SK-N-SH (cell line): ENCODE measurements at regions not wholly inside any gene's neighbourhood (a gene's known extent, or its start where the extent isn't known, plus 50 kb on each side); places are given as distances from the start of the nearest gene placed in this dataset.
A peak's percentile ranks its signal among the peaks of the same experiment; 100 is the strongest.

Source experiments
- CTCF ChIA-PET: fragments of 300-600, 350-600 bp; formaldehyde crosslinking; extraction: SDS; loops from one replicate; lab custom pipeline; 2021; lab: Yijun Ruan, JAX
- POLR2A ChIA-PET: fragments of 350-600 bp; sonication (Branson Sonifier 250); formaldehyde crosslinking; extraction: SDS; loops from one replicate; lab custom pipeline; 2020; ENCODE audit warnings: antibody characterized with exemption, inconsistent platforms; lab: Yijun Ruan, JAX
- DNase-seq: peaks from one replicate; pipeline ENCODE4 v3.0.0; 2012
- H2AFZ ChIP-seq: fragments of 200-600 bp; sonication (generic); 2 replicates; pipeline ENCODE4 v1.8.1; 2016; ENCODE audit warnings: antibody characterized with exemption, mild to moderate bottlenecking, low read depth
- H3F3A ChIP-seq: fragments of 200-600 bp; sonication (generic); replicated peaks from 2 replicates; pipeline ENCODE3; 2016; ENCODE audit warnings: antibody characterized with exemption, mild to moderate bottlenecking; ENCODE audit not compliant: insufficient read depth
- H3K27ac ChIP-seq, 2 experiments: fragments of 200-500 bp in 1 of 2; fragments of 200-600 bp in 1 of 2; sonication (Bioruptor generic) in 1 of 2; sonication (generic), shearing (Covaris generic) in 1 of 2; 2 replicates each; pipeline versions ENCODE4 v1.5.1 to v1.6.1; 2014 to 2016; ENCODE audit warnings: low read depth in 2 of 2, inconsistent platforms in 1 of 2, low read length in 1 of 2, mild to moderate bottlenecking in 1 of 2, mixed read lengths in 1 of 2
- H3K27me3 ChIP-seq: fragments of 200-600 bp; sonication (generic), shearing (Covaris generic); 2 replicates; pipeline ENCODE4 v1.6.1; 2016; ENCODE audit warnings: mixed run types; ENCODE audit not compliant: insufficient read depth
- H3K36me3 ChIP-seq, 2 experiments: fragments of 200-500 bp in 1 of 2; fragments of 200-600 bp in 1 of 2; sonication (Bioruptor generic) in 1 of 2; sonication (generic) in 1 of 2; replicated peaks in 1 of 2; 2 replicates each; pipeline versions ENCODE3 to v1.5.1; 2014 to 2016; ENCODE audit warnings: low read length in 1 of 2, mild to moderate bottlenecking in 1 of 2; ENCODE audit not compliant: insufficient read depth in 2 of 2, control insufficient read depth in 1 of 2
- H3K4me1 ChIP-seq, 2 experiments: fragments of 200-500 bp in 1 of 2; fragments of 200-600 bp in 1 of 2; sonication (Bioruptor generic) in 1 of 2; sonication (generic), shearing (Covaris generic) in 1 of 2; 2 replicates each; pipeline versions ENCODE4 v1.5.1 to v1.6.1; 2014 to 2016; ENCODE audit warnings: low read depth in 1 of 2, low read length in 1 of 2, mixed run types in 1 of 2; ENCODE audit not compliant: insufficient read depth in 2 of 2, control insufficient read depth in 1 of 2
- H3K4me2 ChIP-seq: fragments of 200-600 bp; sonication (generic), shearing (Covaris generic); 2 replicates; pipeline ENCODE4 v1.6.1; 2017; ENCODE audit warnings: mixed run types
- H3K4me3 ChIP-seq, 2 experiments: fragments of 200-500 bp in 1 of 2; fragments of 200-600 bp in 1 of 2; sonication (Bioruptor generic) in 1 of 2; sonication (generic), shearing (Covaris generic) in 1 of 2; 2 replicates each; pipeline versions ENCODE4 v1.5.1 to v1.8.1; 2014 to 2016; ENCODE audit warnings: low read depth in 2 of 2, inconsistent platforms in 1 of 2, low read length in 1 of 2, mild to moderate bottlenecking in 1 of 2, mixed read lengths in 1 of 2, moderate library complexity in 1 of 2
- H3K79me2 ChIP-seq: fragments of 200-600 bp; sonication (generic); 2 replicates; pipeline ENCODE4 v1.8.1; 2017; ENCODE audit warnings: mild to moderate bottlenecking; ENCODE audit not compliant: insufficient read depth
- H3K9ac ChIP-seq: fragments of 200-600 bp; sonication (generic); 2 replicates; pipeline ENCODE4 v1.6.1; 2017; ENCODE audit warnings: mixed run types
- H3K9me2 ChIP-seq: fragments of 200-600 bp; sonication (generic); 2 replicates; pipeline ENCODE4 v1.6.1; 2017; ENCODE audit warnings: mixed run types
- H3K9me3 ChIP-seq: fragments of 200-600 bp; sonication (generic); 2 replicates; pipeline ENCODE4 v1.6.1; 2017; ENCODE audit warnings: mixed run types, mild to moderate bottlenecking, moderate library complexity
- H4K20me1 ChIP-seq: fragments of 200-600 bp; sonication (generic); 2 replicates; pipeline ENCODE4 v1.6.1; 2017; ENCODE audit warnings: mild to moderate bottlenecking, mixed run types; ENCODE audit not compliant: insufficient read depth
- CHD2 ChIP-seq: fragments of 150-350 bp; IDR thresholded peaks from 2 replicates; pipeline ENCODE4 v1.6.1; 2018; ENCODE audit warnings: low read length; ENCODE audit not compliant: partially characterized antibody
- ELF1 ChIP-seq: IDR thresholded peaks from 2 replicates; pipeline ENCODE4 v1.4.0; 2012
- EP300 ChIP-seq, 2 experiments: IDR thresholded peaks; 2 replicates each; pipeline versions ENCODE4 v1.4.0 to v1.6.1; 2012; ENCODE audit warnings: borderline replicate concordance in 1 of 2, low read depth in 1 of 2, low read length in 1 of 2
- EZH2phosphoT487 ChIP-seq: fragments of 200-600 bp; sonication (generic); IDR thresholded peaks from 2 replicates; pipeline ENCODE4 v1.6.1; 2017; ENCODE audit warnings: low read depth, mixed run types, mild to moderate bottlenecking, antibody characterized with exemption, moderate library complexity, borderline replicate concordance
- FOSL2 ChIP-seq: IDR thresholded peaks from 2 replicates; pipeline ENCODE4 v1.4.0; 2012; ENCODE audit warnings: low read depth, mild to moderate bottlenecking, moderate library complexity, borderline replicate concordance
- FOXJ3 ChIP-seq: sonication (generic); formaldehyde crosslinking; IDR thresholded peaks from 2 replicates; pipeline ENCODE4 v1.5.1; 2020; ENCODE audit warnings: mild to moderate bottlenecking, missing genetic modification reagents
- GABPA ChIP-seq: IDR thresholded peaks from 2 replicates; pipeline ENCODE4 v1.4.0; 2012; ENCODE audit warnings: low read depth, mild to moderate bottlenecking
- MEF2A ChIP-seq: IDR thresholded peaks from 2 replicates; pipeline ENCODE4 v1.4.0; 2012; ENCODE audit warnings: low read depth, borderline replicate concordance
- MXI1 ChIP-seq: IDR thresholded peaks from 2 replicates; pipeline ENCODE4 v1.6.1; 2012; ENCODE audit warnings: mild to moderate bottlenecking, low read depth, low read length, improper control_type of control experiment
- NRF1 ChIP-seq: IDR thresholded peaks from 2 replicates; pipeline ENCODE4 v1.6.1; 2012; ENCODE audit warnings: low read depth, mild to moderate bottlenecking, low read length
- RFX5 ChIP-seq: IDR thresholded peaks from 2 replicates; pipeline ENCODE4 v1.6.1; 2012; ENCODE audit warnings: mild to moderate bottlenecking, improper control_type of control experiment, low read length
- RXRA ChIP-seq: IDR thresholded peaks from 2 replicates; pipeline ENCODE4 v1.4.0; 2012; ENCODE audit warnings: low read depth, mild to moderate bottlenecking, borderline replicate concordance
- SIN3A ChIP-seq: IDR thresholded peaks from 2 replicates; pipeline ENCODE4 v1.6.1; 2012; ENCODE audit warnings: low read depth, mild to moderate bottlenecking, low read length, moderate library complexity, borderline replicate concordance
- TEAD4 ChIP-seq: IDR thresholded peaks from 2 replicates; pipeline ENCODE4 v1.4.0; 2012; ENCODE audit warnings: mild to moderate bottlenecking, borderline replicate concordance; ENCODE audit not compliant: insufficient read depth
- WGBS: methylation state at CpG from one replicate; pipeline ENCODE4 v1.1.6; 2017; ENCODE audit warnings: low lambda C conversion rate; 5-methylcytosine and 5-hydroxymethylcytosine counted together
- TF ChIP-seq, protein P1 (sequence below): IDR thresholded peaks from 2 replicates; pipeline ENCODE4 v1.4.0; 2012; ENCODE audit warnings: low read depth, borderline replicate concordance
- TF ChIP-seq, protein P2 (sequence below): IDR thresholded peaks from 2 replicates; pipeline ENCODE4 v1.4.0; 2012; ENCODE audit warnings: low read depth
- TF ChIP-seq, protein P3 (sequence below): fragments of 150-350 bp; IDR thresholded peaks from 2 replicates; pipeline ENCODE4 v1.6.1; 2016; ENCODE audit warnings: mild to moderate bottlenecking, low read depth, low read length
- TF ChIP-seq, protein P4 (sequence below): fragments of 150-350 bp; IDR thresholded peaks from 2 replicates; pipeline ENCODE4 v1.6.1; 2017; ENCODE audit warnings: antibody characterized with exemption, low read length, low read depth, borderline replicate concordance
- TF ChIP-seq, protein P5 (sequence below): IDR thresholded peaks from 2 replicates; pipeline ENCODE4 v1.4.0; 2012; ENCODE audit warnings: low read depth, borderline replicate concordance

DNA sequence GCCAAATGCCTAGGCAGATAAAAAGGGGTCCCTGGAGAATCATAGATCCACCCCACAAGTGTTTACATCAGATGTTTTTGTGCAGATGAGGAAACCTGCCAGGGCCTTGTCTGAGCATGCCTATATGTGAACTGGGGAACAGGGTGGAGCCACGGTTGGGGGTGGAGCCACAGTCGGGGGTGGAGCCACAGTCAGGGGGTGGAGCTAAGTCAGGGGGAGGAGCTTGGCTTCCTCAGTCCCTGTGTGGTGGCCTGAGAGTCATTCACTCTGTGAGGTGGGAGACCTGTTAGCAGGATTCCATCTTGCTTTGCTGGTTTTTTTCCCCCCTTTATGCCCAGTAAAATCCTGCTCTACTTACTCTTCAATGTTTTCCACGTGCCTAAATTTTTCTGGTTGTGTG, 57.8 kb upstream of the TGFBR2 start:
- Histone ChIP-seq H3K4me1 (peaks cover 5 to 22% of the 10 kb centered on the region in 2 experiments), H3K4me3 (no peak overlapping the region), H4K20me1 (no peaks in the 10 kb centered on the region), H3K9me2 (no peaks in the 10 kb centered on the region), H3K4me2 (no peak overlapping the region), H3K9me3 (no peaks in the 10 kb centered on the region), H3K27me3 (no peaks in the 10 kb centered on the region), H3K9ac (no peak overlapping the region), H3K27ac (no peak overlapping the region), H2AFZ (no peak overlapping the region), H3K36me3 (no peaks in the 10 kb centered on the region), H3F3A (peaks cover 17% of the 10 kb centered on the region), H3K79me2 (no peaks in the 10 kb centered on the region)
- ChIA-PET CTCF (interaction anchor here (1.2 kb wide), 1 partner anchor 21 kb away, joined by 3 read pairs; no protein-coding TSS in a partner anchor), POLR2A (interaction anchor here (0.5 kb wide), 1 partner anchor 81 kb away, joined by 3 read pairs; no protein-coding TSS in a partner anchor)
- peak; percentile 32 for DNase-seq
- 96% methylated on average over 1 of the region's 3 CpGs for WGBS
- TF ChIP-seq, protein P1, sequence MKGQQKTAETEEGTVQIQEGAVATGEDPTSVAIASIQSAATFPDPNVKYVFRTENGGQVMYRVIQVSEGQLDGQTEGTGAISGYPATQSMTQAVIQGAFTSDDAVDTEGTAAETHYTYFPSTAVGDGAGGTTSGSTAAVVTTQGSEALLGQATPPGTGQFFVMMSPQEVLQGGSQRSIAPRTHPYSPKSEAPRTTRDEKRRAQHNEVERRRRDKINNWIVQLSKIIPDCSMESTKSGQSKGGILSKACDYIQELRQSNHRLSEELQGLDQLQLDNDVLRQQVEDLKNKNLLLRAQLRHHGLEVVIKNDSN = no peak
- TF ChIP-seq FOXJ3 (CRISPR knock-in tag) (no peak), TEAD4 (no peak), GABPA (no peak), NRF1 (no peak), CHD2 (no peak)
- TF ChIP-seq, protein P2, sequence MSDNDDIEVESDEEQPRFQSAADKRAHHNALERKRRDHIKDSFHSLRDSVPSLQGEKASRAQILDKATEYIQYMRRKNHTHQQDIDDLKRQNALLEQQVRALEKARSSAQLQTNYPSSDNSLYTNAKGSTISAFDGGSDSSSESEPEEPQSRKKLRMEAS = no peak
- TF ChIP-seq, protein P3, sequence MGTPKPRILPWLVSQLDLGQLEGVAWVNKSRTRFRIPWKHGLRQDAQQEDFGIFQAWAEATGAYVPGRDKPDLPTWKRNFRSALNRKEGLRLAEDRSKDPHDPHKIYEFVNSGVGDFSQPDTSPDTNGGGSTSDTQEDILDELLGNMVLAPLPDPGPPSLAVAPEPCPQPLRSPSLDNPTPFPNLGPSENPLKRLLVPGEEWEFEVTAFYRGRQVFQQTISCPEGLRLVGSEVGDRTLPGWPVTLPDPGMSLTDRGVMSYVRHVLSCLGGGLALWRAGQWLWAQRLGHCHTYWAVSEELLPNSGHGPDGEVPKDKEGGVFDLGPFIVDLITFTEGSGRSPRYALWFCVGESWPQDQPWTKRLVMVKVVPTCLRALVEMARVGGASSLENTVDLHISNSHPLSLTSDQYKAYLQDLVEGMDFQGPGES = no peak

DNA sequence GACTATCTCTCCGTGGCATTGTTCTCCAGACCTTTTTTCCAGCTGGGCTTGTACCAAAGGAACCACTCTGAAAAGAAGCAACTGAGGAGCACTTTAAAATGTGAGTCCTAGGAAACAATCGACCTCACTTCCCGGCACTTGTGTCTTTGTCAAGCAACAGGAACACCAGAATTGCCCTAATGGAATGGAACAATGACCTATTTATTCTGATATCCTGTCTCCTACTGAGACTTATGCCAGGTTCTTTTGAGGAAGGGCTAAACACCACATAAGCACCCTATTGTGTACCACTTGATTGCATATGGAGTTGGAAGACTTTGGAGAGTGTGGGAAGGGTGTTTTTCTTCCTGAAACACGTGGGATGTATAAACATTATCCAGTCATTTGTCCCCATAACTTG, 56.8 kb upstream of the TGFBR2 start:
- Histone ChIP-seq H3K27me3 (no peaks in the 10 kb centered on the region), H4K20me1 (no peaks in the 10 kb centered on the region), H2AFZ (no peak overlapping the region), H3K4me3 (no peak overlapping the region), H3K27ac (no peak overlapping the region), H3K9me3 (no peaks in the 10 kb centered on the region), H3K9me2 (no peaks in the 10 kb centered on the region), H3K36me3 (no peaks in the 10 kb centered on the region), H3K4me2 (no peak overlapping the region), H3K79me2 (no peaks in the 10 kb centered on the region), H3K9ac (no peak overlapping the region), H3K4me1 (peaks cover 5 to 13% of the 10 kb centered on the region in 2 experiments), H3F3A (peaks cover 11% of the 10 kb centered on the region)
- ChIA-PET CTCF (interaction anchor here (1.5 kb wide), 1 partner anchor 10 kb away, joined by 3 read pairs; no protein-coding TSS in a partner anchor), POLR2A (no interaction called here)
- TF ChIP-seq, protein P4, sequence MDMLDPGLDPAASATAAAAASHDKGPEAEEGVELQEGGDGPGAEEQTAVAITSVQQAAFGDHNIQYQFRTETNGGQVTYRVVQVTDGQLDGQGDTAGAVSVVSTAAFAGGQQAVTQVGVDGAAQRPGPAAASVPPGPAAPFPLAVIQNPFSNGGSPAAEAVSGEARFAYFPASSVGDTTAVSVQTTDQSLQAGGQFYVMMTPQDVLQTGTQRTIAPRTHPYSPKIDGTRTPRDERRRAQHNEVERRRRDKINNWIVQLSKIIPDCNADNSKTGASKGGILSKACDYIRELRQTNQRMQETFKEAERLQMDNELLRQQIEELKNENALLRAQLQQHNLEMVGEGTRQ = no peak
- TF ChIP-seq EP300 (IDR thresholded peaks at IDR 0.05; ENCODE audit: borderline replicate concordance in 1 of 2, low read depth in 1 of 2, low read length in 1 of 2) = no peak
- TF ChIP-seq FOSL2 = no peak
- TF ChIP-seq, protein P2 = no peak
- TF ChIP-seq SIN3A = no peak
- no peak for TF ChIP-seq RFX5
- TF ChIP-seq ELF1 = no peak
- no peak for TF ChIP-seq NRF1
- no peak for TF ChIP-seq EZH2phosphoT487
- no peak for TF ChIP-seq MEF2A
- TF ChIP-seq RXRA = no peak
- TF ChIP-seq MXI1 = no peak
- TF ChIP-seq, protein P5, sequence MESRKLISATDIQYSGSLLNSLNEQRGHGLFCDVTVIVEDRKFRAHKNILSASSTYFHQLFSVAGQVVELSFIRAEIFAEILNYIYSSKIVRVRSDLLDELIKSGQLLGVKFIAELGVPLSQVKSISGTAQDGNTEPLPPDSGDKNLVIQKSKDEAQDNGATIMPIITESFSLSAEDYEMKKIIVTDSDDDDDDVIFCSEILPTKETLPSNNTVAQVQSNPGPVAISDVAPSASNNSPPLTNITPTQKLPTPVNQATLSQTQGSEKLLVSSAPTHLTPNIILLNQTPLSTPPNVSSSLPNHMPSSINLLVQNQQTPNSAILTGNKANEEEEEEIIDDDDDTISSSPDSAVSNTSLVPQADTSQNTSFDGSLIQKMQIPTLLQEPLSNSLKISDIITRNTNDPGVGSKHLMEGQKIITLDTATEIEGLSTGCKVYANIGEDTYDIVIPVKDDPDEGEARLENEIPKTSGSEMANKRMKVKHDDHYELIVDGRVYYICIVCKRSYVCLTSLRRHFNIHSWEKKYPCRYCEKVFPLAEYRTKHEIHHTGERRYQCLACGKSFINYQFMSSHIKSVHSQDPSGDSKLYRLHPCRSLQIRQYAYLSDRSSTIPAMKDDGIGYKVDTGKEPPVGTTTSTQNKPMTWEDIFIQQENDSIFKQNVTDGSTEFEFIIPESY = no peak
- WGBS = 75% methylated on average over 4 of the region's 4 CpGs
- DNase-seq = no peak
